IMR-90 (cell line): ENCODE measurements at regions not wholly inside any gene's neighbourhood (a gene's known extent, or its start where the extent isn't known, plus 50 kb on each side); places are given as distances from the start of the nearest gene placed in this dataset.

ENCODE experiments used
- ATAC-seq: fragments of 200-7000 bp; cut with Tn5 transposase; 2 replicates; pipeline ENCODE4 v1.9.1; 2020; ENCODE audit warnings: low read depth, mild to moderate bottlenecking, moderate library complexity
- BruUV-seq: library from RNA; stranded (reverse); fragments of 400-500 nt; replicated peaks from 2 replicates; lab custom pipeline; 2021; lab: Mats Ljungman, UMichigan
- CTCF ChIA-PET: fragments of 300-600 bp; formaldehyde crosslinking; extraction: SDS; loops from one replicate; lab custom pipeline; 2021; ENCODE audit warnings: antibody characterized with exemption; lab: Yijun Ruan, JAX
- POLR2A ChIA-PET: fragments of 300-600 bp; sonication (Branson Sonifier 250); formaldehyde crosslinking; loops from one replicate; lab custom pipeline; 2022; ENCODE audit warnings: antibody characterized with exemption; ENCODE audit not compliant: unreplicated experiment; lab: Charles Lee
- DNase-seq: peaks from one replicate; pipeline ENCODE4 v3.0.0; 2013
- H2AFZ ChIP-seq: replicated peaks from 2 replicates; pipeline ENCODE3; 2013; ENCODE audit warnings: low read length, mild to moderate bottlenecking; ENCODE audit not compliant: poor library complexity
- H2AK5ac ChIP-seq: 2 replicates; pipeline ENCODE4 v1.6.1; 2013; ENCODE audit warnings: low read depth, low read length, inconsistent platforms
- H2AK9ac ChIP-seq: replicated peaks from 2 replicates; pipeline ENCODE3; 2013; ENCODE audit warnings: mild to moderate bottlenecking, low read depth, low read length, moderate library complexity; ENCODE audit not compliant: poor library complexity
- H2BK120ac ChIP-seq: 2 replicates; pipeline ENCODE4 v1.6.1; 2013; ENCODE audit warnings: low read depth, low read length, inconsistent platforms
- H2BK15ac ChIP-seq: 3 replicates; pipeline ENCODE4 v1.6.1; 2013; ENCODE audit warnings: low read depth, low read length, inconsistent platforms
- H2BK20ac ChIP-seq: 2 replicates; pipeline ENCODE4 v1.6.1; 2013; ENCODE audit warnings: low read depth, mild to moderate bottlenecking, inconsistent platforms, low read length, moderate library complexity
- H2BK5ac ChIP-seq: 2 replicates; pipeline ENCODE4 v1.6.1; 2013; ENCODE audit warnings: mild to moderate bottlenecking, low read depth, low read length, inconsistent platforms; ENCODE audit not compliant: poor library complexity, severe bottlenecking
- H3K14ac ChIP-seq: replicated peaks from 2 replicates; pipeline ENCODE4 v1.6.1; 2013; ENCODE audit warnings: low read depth, low read length, inconsistent platforms
- H3K18ac ChIP-seq: 2 replicates; pipeline ENCODE4 v1.6.1; 2013; ENCODE audit warnings: low read depth, low read length, control low read depth
- H3K23ac ChIP-seq: 2 replicates; pipeline ENCODE4 v1.6.1; 2013; ENCODE audit warnings: low read depth, low read length, inconsistent platforms
- H3K27ac ChIP-seq: 2 replicates; pipeline ENCODE4 v1.5.1; 2013; ENCODE audit warnings: mild to moderate bottlenecking, control low read depth, low read length; ENCODE audit not compliant: insufficient read depth
- H3K27me3 ChIP-seq: 2 replicates; pipeline ENCODE4 v1.6.1; 2013; ENCODE audit warnings: low read length; ENCODE audit not compliant: control insufficient read depth, insufficient read depth
- H3K36me3 ChIP-seq: 2 replicates; pipeline ENCODE4 v1.6.1; 2013; ENCODE audit warnings: low read length, mixed read lengths; ENCODE audit not compliant: control insufficient read depth, insufficient read depth
- H3K4ac ChIP-seq: 2 replicates; pipeline ENCODE4 v1.6.1; 2013; ENCODE audit warnings: low read depth, low read length, inconsistent platforms
- H3K4me1 ChIP-seq: 2 replicates; pipeline ENCODE4 v1.6.1; 2013; ENCODE audit warnings: low read length, mixed read lengths; ENCODE audit not compliant: control insufficient read depth, insufficient read depth
- H3K4me2 ChIP-seq: 2 replicates; pipeline ENCODE4 v1.6.1; 2013; ENCODE audit warnings: low read depth, mild to moderate bottlenecking, control low read depth, low read length, moderate library complexity
- H3K4me3 ChIP-seq: 2 replicates; pipeline ENCODE4 v1.5.1; 2013; ENCODE audit warnings: low read depth, mild to moderate bottlenecking, control low read depth, low read length, moderate library complexity; ENCODE audit not compliant: insufficient read depth
- H3K56ac ChIP-seq: 2 replicates; pipeline ENCODE4 v1.6.1; 2013; ENCODE audit warnings: low read length, inconsistent platforms; ENCODE audit not compliant: insufficient read depth; ENCODE audit errors: extremely low read depth
- H3K79me1 ChIP-seq, 2 experiments: 2 replicates each; pipeline ENCODE4 v1.6.1; 2013; ENCODE audit warnings: low read length in 2 of 2, inconsistent platforms in 1 of 2, low read depth in 1 of 2
- H3K9ac ChIP-seq: 2 replicates; pipeline ENCODE4 v1.6.1; 2013; ENCODE audit warnings: low read depth, low read length, control low read depth
- H3K9me1 ChIP-seq: 2 replicates; pipeline ENCODE4 v1.6.1; 2013; ENCODE audit warnings: low read length, inconsistent platforms; ENCODE audit not compliant: insufficient read depth
- H3K9me3 ChIP-seq: 2 replicates; pipeline ENCODE4 v1.6.1; 2013; ENCODE audit warnings: low read length; ENCODE audit not compliant: control insufficient read depth, insufficient read depth
- H4K20me1 ChIP-seq: 2 replicates; pipeline ENCODE4 v1.6.1; 2013; ENCODE audit warnings: low read length, inconsistent platforms; ENCODE audit not compliant: insufficient read depth
- H4K5ac ChIP-seq: 2 replicates; pipeline ENCODE4 v1.6.1; 2013; ENCODE audit warnings: mild to moderate bottlenecking, low read depth, low read length, control low read depth
- H4K8ac ChIP-seq, 2 experiments: 2 replicates each; pipeline ENCODE4 v1.6.1; 2013; ENCODE audit warnings: low read depth in 2 of 2, low read length in 2 of 2, control low read depth in 1 of 2, inconsistent platforms in 1 of 2
- H4K91ac ChIP-seq: 2 replicates; pipeline ENCODE4 v1.6.1; 2013; ENCODE audit warnings: low read depth, low read length, inconsistent platforms; ENCODE audit not compliant: insufficient read depth
- FOS ChIP-seq: fragments of 150-350 bp; IDR thresholded peaks from 2 replicates; pipeline ENCODE4 v1.6.1; 2016; ENCODE audit warnings: low read depth, low read length
- MXI1 ChIP-seq: IDR thresholded peaks from 2 replicates; pipeline ENCODE4 v1.6.1; 2012; ENCODE audit warnings: low read depth, mild to moderate bottlenecking, low read length, moderate library complexity, borderline replicate concordance
- RFX5 ChIP-seq: IDR thresholded peaks from 2 replicates; pipeline ENCODE4 v1.8.0; 2012; ENCODE audit warnings: low read depth, mild to moderate bottlenecking, low read length, moderate library complexity
- WGBS, 2 experiments: methylation state at CpG; one replicate each; pipeline versions ENCODE4 v1.1.5 to v1.1.7; 2013; ENCODE audit warnings: missing lambda C conversion rate in 2 of 2; ENCODE audit not compliant: insufficient read length in 1 of 2; ENCODE audit errors: extremely low coverage in 2 of 2; 5-methylcytosine and 5-hydroxymethylcytosine counted together
- dilution Hi-C: fragments of 300-500 bp; cut with HindIII; formaldehyde crosslinking; loops from one replicate; pipeline ENCODE4 v1.14.3; 2018; ENCODE audit warnings: low sequenced_read_pairs; ENCODE audit not compliant: unreplicated experiment
- in situ Hi-C: fragments of 300-500 bp; cut with MboI; formaldehyde crosslinking; loops from 3 replicates; pipeline ENCODE4 v1.14.3; 2019; ENCODE audit warnings: low sequenced_read_pairs, inconsistent platforms, mixed read lengths
- intact Hi-C: fragments of 100-400 bp; cut with micrococcal nuclease; formaldehyde crosslinking; loops from 2 replicates; pipeline ENCODE4 v1.10.0; 2022

- dilution Hi-C loops: no loop called here
- H2BK120ac ChIP-seq: no peak overlapping the region
- H2AFZ ChIP-seq: no peak overlapping the region
- H4K8ac ChIP-seq: no peak overlapping the region
- no peak for DNase-seq
- H2BK20ac ChIP-seq: no peak overlapping the region
- no peaks in the 10 kb centered on the region for H3K9me3 ChIP-seq
- H3K27me3 ChIP-seq: no peaks in the 10 kb centered on the region
- no peak overlapping the region for H3K4me3 ChIP-seq
- ChIA-PET CTCF (no interaction called here), POLR2A (no interaction called here)
- TF ChIP-seq RFX5: no peak
- TF ChIP-seq FOS: no peak
- TF ChIP-seq MXI1: no peak
- no TSS peak for BruUV-seq
- no peak overlapping the region for H3K27ac ChIP-seq
- no peaks in the 10 kb centered on the region for H3K36me3 ChIP-seq
- no peak overlapping the region for H3K4ac ChIP-seq
- H2AK9ac ChIP-seq: no peak overlapping the region
- no peaks in the 10 kb centered on the region for H3K79me1 ChIP-seq
- no peak overlapping the region for H3K23ac ChIP-seq
- no peaks in the 10 kb centered on the region for H4K20me1 ChIP-seq
- no peak overlapping the region for H4K5ac ChIP-seq
- no peak overlapping the region for H3K56ac ChIP-seq
- H3K14ac ChIP-seq: no peak overlapping the region
- no peak overlapping the region for H3K4me2 ChIP-seq
- H3K18ac ChIP-seq: no peak overlapping the region
- intact Hi-C loops: no loop called here
- no peak overlapping the region for H4K91ac ChIP-seq
- WGBS, 2 experiments: 20% methylated on average over 2 of the region's 3 CpGs; no CpG with 5 or more reads in 1 of the 2 experiments
- no peak overlapping the region for H2AK5ac ChIP-seq
- ATAC-seq: no peak
- H2BK15ac ChIP-seq: no peak overlapping the region
- no peaks in the 10 kb centered on the region for H3K4me1 ChIP-seq
- no peaks in the 10 kb centered on the region for H3K9me1 ChIP-seq
- in situ Hi-C loops: no loop called here
- H3K9ac ChIP-seq: no peak overlapping the region
- H2BK5ac ChIP-seq: no peak overlapping the region
These were observed 241.3 kb upstream of the GRIP1 start for GRCh38 chr12:66920205-66920604.
